ENCODE measurements at regions not wholly inside any gene's neighbourhood (a gene's known extent, or its start where the extent isn't known, plus 50 kb on each side); places are given as distances from the start of the nearest gene placed in this dataset.

GRCh38 chr4:100083289-100083688 lies 107.0 kb downstream of the DDIT4L start:
- TF ChIP-seq EZH2 (IDR thresholded peaks at IDR 0.05; ENCODE audit: insufficient read depth, low read length) (no peak), CTCF (IDR thresholded peaks at IDR 0.05; ENCODE audit: insufficient read depth, low read depth, low read length) (no peak)

Data from astrocyte (in vitro differentiated cells and primary cell).